ENCODE measurements at regions not wholly inside any gene's neighbourhood (a gene's known extent, or its start where the extent isn't known, plus 50 kb on each side); places are given as distances from the start of the nearest gene placed in this dataset.
"Not testable (repeated sequence)": the region's sequence is repeated elsewhere in the genome, so short reads cannot be mapped to it uniquely, and the experiment has no call there.

- DNase-seq (ENCODE audit: extremely low read depth in 1 of 2, low read depth in 1 of 2) = no peak
Measured at GRCh38 chr15:46892621-46893160, 824.6 kb upstream of the SEMA6D start.

- no peak for DNase-seq (ENCODE audit: extremely low read depth in 1 of 2, low read depth in 1 of 2)
Measured at GRCh38 chr15:46894644-46895043, 822.7 kb upstream of the SEMA6D start.

GRCh38 chr15:46897266-46897665, 820.0 kb upstream of the SEMA6D start:
- DNase-seq (ENCODE audit: extremely low read depth in 1 of 2, low read depth in 1 of 2) = no peak

- no peak for DNase-seq (ENCODE audit: extremely low read depth in 1 of 2, low read depth in 1 of 2)
Measured at GRCh38 chr15:46901001-46901400, 816.3 kb upstream of the SEMA6D start.

GRCh38 chr15:46917721-46918252, 799.5 kb upstream of the SEMA6D start:
- DNase-seq (ENCODE audit: extremely low read depth in 1 of 2, low read depth in 1 of 2) = no peak

- no peak for DNase-seq (ENCODE audit: extremely low read depth in 1 of 2, low read depth in 1 of 2)
Measured at GRCh38 chr15:46918462-46919140, 798.7 kb upstream of the SEMA6D start.

- DNase-seq (ENCODE audit: extremely low read depth in 1 of 2, low read depth in 1 of 2) = no peak
Measured at GRCh38 chr15:46921891-46922290, 795.4 kb upstream of the SEMA6D start.

- DNase-seq (ENCODE audit: extremely low read depth in 1 of 2, low read depth in 1 of 2) = no peak
Measured at GRCh38 chr15:46930426-46930825, 786.9 kb upstream of the SEMA6D start.

- no peak for DNase-seq (ENCODE audit: extremely low read depth in 1 of 2, low read depth in 1 of 2)
Measured at GRCh38 chr15:46933332-46933731, 784.0 kb upstream of the SEMA6D start.

- no peak for DNase-seq (ENCODE audit: extremely low read depth in 1 of 2, low read depth in 1 of 2)
Measured at GRCh38 chr15:46934851-46935250, 782.5 kb upstream of the SEMA6D start.

- no peak for DNase-seq (ENCODE audit: extremely low read depth in 1 of 2, low read depth in 1 of 2)
Measured at GRCh38 chr15:46938169-46938568, 779.1 kb upstream of the SEMA6D start.

GRCh38 chr15:46941241-46941640, 776.1 kb upstream of the SEMA6D start:
- no peak for DNase-seq (ENCODE audit: extremely low read depth in 1 of 2, low read depth in 1 of 2)

GRCh38 chr15:46946953-46947352, 770.4 kb upstream of the SEMA6D start:
- no peak for DNase-seq (ENCODE audit: extremely low read depth in 1 of 2, low read depth in 1 of 2)

- DNase-seq (ENCODE audit: extremely low read depth in 1 of 2, low read depth in 1 of 2) = no peak
Measured at GRCh38 chr15:46955576-46955975, 761.7 kb upstream of the SEMA6D start.

GRCh38 chr15:46956456-46956855, 760.8 kb upstream of the SEMA6D start:
- DNase-seq (ENCODE audit: extremely low read depth in 1 of 2, low read depth in 1 of 2) = no peak

GRCh38 chr15:46956881-46957280, 760.4 kb upstream of the SEMA6D start:
- no peak for DNase-seq (ENCODE audit: extremely low read depth in 1 of 2, low read depth in 1 of 2)

GRCh38 chr15:46960581-46960980, 756.7 kb upstream of the SEMA6D start:
- no peak for DNase-seq (ENCODE audit: extremely low read depth in 1 of 2, low read depth in 1 of 2)

- DNase-seq (ENCODE audit: extremely low read depth in 1 of 2, low read depth in 1 of 2) = no peak
Measured at GRCh38 chr15:46961795-46962194, 755.5 kb upstream of the SEMA6D start.

GRCh38 chr15:46988055-46988454, 729.2 kb upstream of the SEMA6D start:
- not testable (repeated sequence) for DNase-seq (ENCODE audit: extremely low read depth in 1 of 2, low read depth in 1 of 2)

GRCh38 chr15:46996359-46996758, 720.9 kb upstream of the SEMA6D start:
- DNase-seq (ENCODE audit: extremely low read depth in 1 of 2, low read depth in 1 of 2) = no peak

- DNase-seq (ENCODE audit: extremely low read depth in 1 of 2, low read depth in 1 of 2) = no peak
Measured at GRCh38 chr15:46997501-46997900, 719.8 kb upstream of the SEMA6D start.

- no peak for DNase-seq (ENCODE audit: extremely low read depth in 1 of 2, low read depth in 1 of 2)
Measured at GRCh38 chr15:47003568-47003967, 713.7 kb upstream of the SEMA6D start.

GRCh38 chr15:47013446-47013845, 703.9 kb upstream of the SEMA6D start:
- DNase-seq (ENCODE audit: extremely low read depth in 1 of 2, low read depth in 1 of 2) = no peak
